HG02610 (cell line): ENCODE measurements at regions not wholly inside any gene's neighbourhood (a gene's known extent, or its start where the extent isn't known, plus 50 kb on each side); places are given as distances from the start of the nearest gene placed in this dataset.
A peak's percentile ranks its signal among the peaks of the same experiment; 100 is the strongest.
"Not testable (repeated sequence)": the region's sequence is repeated elsewhere in the genome, so short reads cannot be mapped to it uniquely, and the experiment has no call there.

Source experiments
- ATAC-seq: cut with Tn5 transposase; IDR thresholded peaks from one replicate; pipeline ENCODE4 v1.9.1; 2021; ENCODE audit warnings: mild to moderate bottlenecking, moderate library complexity; ENCODE audit not compliant: unreplicated experiment

DNA sequence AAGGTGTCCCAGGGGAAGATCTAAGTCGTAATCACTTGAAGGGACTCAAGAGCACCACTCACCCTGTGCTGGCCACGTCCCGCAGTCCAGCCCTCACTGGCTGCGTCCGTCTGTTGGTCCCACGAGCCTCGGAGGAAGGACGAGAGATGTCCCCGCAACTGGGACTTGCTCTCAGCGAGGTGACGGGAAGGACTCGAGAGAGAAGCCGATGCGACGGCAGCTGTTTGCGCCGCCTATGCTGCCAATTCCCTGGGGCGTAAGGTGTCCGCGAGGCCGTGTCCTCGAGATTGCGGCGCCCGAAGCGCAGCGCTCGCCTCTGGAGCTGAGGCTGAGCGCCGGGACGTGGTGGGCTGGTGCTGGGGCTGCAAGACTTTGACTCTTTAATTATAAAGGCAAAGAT lies 100.6 kb upstream of the SEMA3E start:
- ATAC-seq: no peak

DNA sequence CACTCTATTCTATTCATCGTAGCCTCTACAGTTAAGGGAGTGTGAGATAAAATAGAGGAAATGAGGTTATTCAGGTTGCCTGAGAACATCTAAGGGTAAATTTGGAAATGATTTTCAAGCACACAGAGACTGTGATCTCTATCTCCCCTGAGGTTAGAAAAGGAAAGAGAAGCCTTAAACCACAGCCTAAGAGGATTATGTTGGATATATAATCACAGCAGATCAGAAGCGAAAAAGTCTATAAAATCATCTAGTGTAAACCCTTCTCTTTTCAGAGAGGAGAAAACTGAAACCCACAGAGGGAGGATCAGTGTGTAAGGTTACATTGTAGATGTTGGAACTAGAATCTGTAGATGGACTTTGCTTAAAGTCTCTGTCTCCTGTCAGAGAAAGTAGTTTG lies 90.6 kb upstream of the SEMA3E start:
- no peak for ATAC-seq

DNA sequence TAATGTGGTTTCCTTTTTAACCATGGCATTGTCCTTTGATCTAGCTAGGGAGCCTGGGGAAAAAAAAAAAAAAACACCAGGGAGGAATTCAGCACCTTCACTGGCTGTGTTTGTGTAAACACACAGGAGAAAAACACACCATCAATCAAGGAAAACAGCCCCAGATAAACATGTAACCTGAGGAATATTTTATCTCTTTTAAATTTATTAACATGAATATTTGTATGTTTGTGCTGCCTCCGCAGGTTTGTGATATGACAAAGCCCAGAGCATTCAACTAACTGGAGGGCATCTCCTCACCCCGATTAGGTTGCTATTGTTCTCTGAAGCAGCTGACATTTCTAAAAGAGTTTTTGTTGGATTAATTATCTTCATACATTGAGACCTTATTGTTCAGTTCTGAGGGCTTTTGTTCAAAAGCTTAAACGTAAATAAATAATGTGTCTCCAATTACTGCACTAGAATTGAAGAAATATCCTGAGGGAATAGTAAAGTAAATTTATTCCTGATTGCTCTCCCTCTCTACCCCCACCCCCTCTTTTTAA lies 89.4 kb upstream of the SEMA3E start:
- no peak for ATAC-seq

DNA sequence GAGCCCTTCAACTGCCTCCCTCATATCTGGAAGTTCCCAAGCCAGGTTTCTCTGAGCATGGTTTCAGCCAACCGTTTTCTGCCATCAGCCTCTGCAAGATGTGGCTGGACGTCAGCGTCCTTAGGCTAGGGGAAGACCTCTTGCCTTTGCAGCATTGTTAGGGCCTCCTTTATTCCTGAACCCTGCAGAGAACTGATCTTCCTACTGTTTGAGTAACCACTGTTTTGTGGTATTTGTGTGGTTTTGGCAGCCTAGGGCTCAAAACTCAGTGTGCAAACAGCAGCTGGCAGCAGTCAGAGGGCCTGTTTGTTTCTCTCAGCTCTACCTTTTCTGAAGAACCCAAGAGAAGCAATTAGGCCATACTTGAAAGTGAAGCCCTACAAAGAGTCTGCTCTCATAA lies 83.4 kb upstream of the SEMA3E start:
- no peak for ATAC-seq

DNA sequence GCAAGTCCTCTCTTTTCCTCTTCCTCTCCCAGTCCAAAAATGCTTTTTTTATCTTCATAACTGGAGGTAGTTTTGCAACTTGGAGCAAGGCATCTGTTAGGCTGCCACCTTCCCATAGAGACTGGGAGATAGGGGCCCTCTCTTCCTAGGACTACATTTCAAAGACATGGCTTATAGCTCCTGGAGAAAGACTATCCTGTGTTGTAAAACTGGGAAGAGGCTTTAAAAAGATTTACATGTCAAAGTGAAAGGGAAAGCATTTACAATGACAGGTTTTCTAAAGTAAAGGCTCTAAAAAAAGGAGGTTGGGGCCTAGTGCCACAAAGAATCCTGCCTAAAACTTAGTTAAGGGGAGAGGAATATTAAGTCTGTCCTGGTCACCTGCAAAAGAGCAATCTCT lies 82.2 kb upstream of the SEMA3E start:
- ATAC-seq: no peak

DNA sequence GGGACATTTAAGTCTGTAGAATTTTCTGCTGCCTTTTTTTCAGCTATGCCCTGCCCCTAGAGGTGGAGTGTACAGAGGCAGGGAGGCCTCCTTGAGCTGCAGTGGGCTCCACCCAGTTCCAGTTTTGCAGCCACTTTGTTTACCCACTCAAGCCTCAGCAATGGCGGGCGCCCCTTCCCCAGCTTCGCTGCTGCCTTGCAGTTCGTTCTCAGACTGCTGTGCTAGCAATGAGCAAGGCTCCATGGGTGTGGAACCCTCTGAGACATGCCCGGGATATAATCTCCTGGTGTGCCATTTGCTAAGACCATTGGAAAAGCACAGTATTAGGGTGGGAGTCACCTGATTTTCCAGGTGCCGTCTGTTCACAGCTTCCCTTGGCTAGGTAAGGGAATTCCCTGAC lies 68.0 kb upstream of the SEMA3E start:
- not testable (repeated sequence) for ATAC-seq

DNA sequence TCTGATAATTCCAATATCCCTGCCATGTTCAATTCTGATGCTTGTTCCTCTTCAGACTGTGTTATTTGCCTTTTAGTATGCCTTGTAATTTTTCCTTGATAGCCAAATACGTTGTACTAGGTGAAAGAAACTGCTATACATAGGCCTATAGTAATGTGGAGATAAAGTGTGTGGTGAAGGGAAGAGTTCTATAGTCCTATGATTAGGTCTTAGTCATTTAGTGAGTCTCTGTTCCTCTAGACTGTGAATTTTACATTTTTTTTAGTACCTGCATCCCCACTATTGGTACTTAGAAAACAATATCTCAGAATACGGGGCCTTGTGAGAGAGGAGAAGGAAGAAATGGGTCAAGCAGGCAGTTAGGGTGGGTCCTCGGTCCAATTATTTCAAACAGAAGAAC lies 59.6 kb upstream of the SEMA3E start:
- ATAC-seq: peak; percentile 90

DNA sequence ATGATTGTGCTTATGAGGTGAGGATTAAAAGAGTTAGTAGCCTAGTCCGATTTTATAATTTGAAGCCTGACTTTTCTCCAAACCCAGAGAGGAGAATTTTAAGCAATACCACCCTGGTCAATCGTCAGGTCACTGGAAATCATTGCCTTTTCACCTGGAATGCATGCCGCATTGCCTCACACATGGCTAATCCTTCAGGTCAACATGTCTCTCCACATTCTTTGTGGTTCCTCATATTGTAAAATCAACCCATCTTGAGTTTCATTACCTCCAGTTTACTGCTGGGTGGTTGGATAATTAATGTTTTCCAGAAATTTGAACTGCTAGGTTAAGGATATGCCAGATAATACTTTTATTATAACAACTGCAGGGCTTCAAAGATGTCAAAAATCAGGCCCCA lies 55.6 kb upstream of the SEMA3E start:
- no peak for ATAC-seq

DNA sequence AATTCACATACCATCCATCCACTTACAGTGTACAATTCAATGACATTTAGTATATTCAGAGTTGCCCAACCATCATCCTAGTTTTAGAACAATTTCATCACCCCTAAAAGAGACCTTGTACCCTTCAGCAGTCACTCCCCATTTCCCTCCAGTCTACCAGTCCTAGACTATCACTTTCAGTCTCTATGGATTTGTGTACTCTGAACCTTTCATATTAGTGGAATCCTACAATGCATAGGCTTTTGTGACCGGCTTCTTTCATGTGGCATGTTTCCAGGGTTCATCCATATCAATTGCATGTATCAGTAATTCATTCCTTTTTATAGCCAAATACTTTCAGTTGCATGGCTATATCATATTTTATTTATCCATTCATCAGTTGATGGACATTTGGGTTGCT lies 53.5 kb upstream of the SEMA3E start:
- no peak for ATAC-seq

DNA sequence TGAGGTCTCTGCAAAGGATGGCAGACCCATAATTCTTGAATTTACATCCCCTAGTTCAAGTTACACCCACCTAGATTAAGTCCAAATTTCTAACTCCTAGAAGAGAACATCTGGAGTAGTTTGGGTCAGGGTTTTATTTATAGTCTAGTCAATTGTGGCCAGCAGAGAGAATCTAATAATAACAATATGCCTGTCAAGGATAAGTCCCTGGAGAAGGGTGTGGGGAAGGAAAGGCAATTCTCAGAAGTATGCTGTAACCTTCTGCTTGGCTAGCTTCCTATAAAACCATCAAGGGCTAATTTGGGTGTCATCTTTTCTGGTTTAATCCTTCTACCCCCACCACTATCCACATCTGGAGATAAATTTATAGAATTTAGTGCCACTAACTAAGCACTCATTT lies 52.8 kb upstream of the SEMA3E start:
- ATAC-seq: no peak
